HG03097 (cell line): ENCODE measurements at regions not wholly inside any gene's neighbourhood (a gene's known extent, or its start where the extent isn't known, plus 50 kb on each side); places are given as distances from the start of the nearest gene placed in this dataset.

Experiments
- ATAC-seq: cut with Tn5 transposase; IDR thresholded peaks from one replicate; pipeline ENCODE4 v1.9.1; 2021; ENCODE audit not compliant: unreplicated experiment, low FRiP score

DNA sequence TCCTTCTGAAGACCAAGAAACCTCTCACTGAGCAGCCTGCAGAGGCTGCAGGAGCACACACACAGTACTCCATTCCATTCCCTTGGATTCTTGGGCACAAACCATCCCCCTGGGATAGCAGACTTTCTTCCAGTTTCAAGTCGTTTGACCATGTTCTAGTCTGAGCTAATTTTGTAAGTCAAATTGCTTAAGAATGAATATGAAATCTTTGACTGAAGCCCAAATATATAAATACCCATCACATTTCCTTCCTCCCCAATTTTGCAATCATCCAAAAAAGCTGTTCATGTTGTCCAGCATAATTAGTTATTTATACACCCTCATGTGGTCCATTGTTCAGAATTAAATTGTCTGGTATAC is 231.2 kb upstream of the TPRG1 start:
- ATAC-seq: no peak

DNA sequence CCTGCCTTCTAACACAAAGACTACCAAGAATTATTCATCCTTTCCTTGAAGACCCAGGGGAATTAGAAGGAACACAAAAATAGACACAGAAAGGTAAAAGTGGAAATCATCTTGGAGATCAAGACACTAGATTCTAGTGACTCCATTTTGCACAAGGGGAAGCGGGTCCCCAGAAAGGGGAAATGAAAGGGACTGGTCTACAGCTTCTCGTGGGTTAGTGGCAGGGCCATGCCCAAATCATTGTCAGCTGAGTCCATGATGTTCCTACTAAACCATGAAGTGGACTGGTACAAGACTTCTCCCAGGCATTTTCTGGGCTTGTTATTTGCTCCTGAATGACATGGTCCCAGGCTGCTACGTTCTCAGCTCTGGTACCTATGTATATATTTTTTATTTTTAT is 230.7 kb upstream of the TPRG1 start:
- ATAC-seq: no peak

DNA sequence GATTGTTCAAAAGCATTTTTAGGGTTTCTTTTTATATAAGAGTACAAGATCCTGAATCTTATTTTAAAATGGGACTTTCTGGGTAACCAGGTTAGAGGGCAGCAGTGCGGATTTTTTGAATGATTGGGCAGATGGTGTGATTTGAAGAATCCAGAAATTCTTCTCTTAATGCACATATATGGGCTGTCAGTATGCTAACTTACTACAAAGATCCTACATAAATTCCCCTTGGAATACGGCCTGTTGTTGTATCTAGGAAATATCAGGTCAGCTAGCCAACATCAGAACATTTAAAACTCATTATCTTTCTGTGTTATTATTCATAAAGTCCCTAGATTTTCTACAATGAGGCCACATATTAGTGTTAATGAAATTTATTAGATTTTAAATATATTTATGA is 229.6 kb upstream of the TPRG1 start:
- ATAC-seq: no peak

DNA sequence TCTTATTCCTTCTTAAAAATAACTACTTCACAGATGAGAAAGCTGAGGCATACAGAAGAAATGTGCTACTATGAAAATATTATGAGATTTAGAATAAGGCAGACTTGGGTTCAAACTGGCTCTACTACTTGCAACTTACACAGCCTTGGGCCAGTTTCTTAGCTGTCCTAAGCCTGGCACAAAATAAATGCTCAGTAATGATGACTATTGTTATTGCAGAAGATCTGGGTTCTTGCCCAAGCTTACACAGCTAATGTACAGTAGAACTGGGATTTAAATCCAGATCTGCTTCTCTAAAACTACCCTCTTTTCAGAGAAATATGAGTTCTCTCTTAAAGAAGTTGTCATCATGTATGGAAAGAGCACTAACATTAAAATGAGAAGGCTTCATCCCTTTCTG is 228.2 kb upstream of the TPRG1 start:
- no peak for ATAC-seq

DNA sequence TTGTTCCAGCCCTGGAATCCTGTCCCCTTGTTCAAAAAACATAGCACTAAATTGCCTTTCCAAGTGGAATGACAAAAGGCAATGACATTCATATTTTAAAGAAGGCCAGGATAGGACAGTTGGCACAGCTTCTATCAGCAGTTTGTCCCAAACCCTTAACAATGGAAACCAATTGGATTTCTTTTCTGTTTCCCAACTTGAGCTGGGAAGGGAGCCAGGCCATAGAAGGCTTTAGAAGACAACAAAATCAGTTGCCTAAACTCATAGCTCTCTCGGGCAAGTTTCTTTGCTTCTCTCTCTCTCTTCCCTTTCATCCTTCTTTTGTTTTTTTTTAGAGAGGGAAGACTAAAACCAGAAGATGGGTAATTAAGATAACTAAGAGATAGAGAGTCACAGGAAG is 227.7 kb upstream of the TPRG1 start:
- no peak for ATAC-seq

DNA sequence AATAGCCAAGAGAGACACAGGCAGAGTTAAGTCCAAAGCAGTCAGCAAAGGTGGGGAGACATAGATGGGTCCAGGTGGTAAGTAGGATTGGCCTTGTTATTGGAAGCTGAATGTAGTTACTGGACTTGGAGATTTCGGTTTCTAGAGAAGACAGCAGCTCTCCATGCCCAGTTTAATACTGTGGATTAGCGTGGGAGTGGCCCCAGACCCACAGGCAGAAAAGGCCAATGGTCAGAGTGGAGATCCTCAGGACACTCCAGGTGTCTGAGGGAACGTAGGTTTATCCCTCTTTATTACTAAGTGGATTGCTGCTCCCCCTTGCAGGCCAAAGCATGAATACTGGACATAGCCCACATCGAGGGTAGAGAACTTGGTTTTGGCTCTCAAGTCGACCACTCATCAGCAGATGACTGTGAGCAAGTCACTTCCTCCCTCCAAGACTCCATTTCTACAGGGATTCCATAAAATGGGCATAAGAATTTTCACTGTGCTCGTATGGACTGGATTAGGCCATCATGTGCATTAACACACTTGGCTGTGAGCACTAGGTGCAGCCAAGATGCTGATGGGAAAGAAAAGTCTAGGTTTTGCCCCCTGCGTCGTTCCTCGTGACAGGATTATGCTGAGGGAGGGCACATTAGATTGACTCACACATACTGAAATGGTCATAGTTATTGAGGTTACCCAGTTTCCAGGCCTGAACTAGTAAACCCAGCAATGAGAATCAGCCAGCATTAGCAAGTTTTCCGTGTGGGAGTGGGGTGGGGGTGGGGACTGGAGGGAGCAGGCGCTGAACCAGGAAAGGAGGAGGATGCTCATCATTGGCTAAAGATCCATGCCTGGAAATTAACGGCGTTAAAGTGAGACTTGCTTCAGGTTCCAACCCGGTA is 225.2 kb upstream of the TPRG1 start:
- ATAC-seq: no peak

DNA sequence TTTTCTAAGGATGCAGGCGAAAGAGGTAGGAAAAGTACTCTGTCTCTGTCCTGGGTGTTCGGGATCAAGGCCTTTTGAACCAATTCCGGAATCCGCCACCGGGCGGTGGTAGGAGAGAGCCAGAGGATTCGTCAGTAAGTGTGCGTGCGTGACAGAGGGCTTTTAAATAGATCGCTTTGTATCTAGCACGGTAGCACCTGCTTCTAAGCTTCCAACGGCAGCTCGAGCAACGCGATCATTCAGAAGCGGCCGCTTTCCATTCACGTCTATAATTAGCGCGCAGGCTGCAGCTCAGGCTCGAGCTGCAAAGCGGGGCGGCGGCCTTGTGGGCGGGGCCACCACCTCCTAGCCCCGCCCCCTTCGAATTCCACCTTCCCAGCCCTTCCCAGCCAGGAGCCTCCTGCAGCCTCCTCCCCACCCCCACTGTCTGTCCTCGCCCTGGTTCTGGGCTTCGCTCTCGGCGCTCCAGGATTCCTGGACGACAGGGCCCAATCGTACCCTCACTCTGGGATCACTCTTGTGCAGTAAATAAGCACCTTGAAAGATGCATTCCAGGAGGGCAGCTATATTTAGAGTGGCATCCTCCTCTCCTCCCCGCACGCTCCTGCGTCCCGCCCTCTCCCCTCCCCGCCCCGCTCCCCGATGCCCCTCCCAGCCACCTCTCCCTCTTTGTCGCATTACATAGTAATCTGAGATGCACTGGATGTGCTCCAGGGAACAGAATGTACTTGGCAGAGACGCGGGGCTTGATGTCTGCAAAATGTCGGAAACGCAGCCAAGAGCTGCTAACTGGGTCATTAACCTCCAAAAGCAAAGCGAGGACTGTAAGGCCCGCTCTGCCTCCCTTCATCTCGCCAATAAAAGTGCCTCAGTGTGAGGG is 224.1 kb upstream of the TPRG1 start:
- no peak for ATAC-seq

DNA sequence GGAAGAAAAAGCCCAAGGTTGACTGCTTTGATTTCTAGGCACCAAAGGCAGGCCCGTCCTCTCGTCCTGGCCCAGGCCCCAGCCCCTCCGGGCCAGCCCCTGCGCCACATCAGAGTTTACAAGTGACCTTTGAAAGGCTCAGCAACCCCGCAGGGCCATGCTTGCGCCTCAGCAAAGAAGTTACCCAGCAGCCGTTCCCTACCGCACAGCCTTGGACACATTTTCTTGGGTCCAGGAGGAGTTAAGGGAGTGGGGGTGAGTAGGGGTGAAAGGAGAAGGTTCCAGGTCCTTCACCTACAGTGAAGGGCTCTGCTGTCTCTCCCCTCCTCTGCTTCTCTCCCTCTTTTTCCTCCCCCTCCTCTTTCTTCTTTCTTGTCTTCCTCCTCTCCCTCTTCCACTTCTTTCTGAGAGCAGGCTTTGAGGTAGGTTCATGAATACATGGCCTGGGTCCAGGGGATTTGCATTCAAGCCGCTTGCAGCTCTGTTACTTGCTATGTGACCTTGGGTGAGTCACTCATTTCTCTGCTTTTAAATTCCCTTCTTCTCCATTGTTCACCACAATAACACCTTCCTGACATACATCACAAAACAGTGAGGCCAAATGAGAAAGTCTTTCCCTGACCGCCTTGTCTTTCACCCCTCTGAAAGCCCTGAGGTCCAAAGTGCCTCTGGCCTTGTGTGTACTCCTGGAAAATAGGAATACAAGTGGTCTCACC is 223.3 kb upstream of the TPRG1 start:
- no peak for ATAC-seq

DNA sequence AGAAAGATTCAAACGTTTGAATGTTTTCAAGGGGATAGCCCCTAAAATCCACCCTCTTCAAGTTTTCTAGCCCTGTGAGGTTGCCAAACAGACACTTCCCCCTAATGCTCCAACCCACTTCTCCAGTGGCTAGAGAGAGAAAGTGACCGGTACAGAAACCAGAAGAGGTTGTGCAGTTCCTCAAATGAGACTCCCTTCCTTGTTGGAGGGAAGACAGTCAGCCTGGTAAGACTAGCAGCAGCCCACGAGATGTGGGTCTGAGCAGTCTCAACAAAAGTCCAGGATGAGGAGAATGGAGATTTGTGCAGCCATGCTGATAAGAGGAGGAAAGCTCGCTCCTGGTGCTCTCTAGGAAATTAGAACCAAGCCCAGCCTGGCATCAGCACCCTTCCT is 222.8 kb upstream of the TPRG1 start:
- no peak for ATAC-seq

DNA sequence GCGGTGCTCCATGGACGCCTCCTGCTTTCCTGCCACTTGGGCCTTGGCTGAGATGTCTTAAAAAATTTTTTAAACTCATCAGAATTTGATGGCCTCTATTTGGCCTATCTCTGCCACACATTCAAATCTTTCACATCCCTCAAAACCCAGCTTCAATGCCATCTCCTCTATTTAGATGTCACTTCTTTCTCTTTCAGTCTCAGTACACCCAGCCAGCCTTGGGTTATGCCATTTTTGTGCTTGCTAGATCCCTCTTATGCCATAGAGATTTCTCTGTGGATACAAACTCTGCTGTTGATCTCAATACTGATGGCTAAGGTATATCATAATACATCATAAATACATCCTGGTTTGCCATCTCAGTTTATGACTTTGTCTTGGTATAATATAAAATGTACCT is 222.3 kb upstream of the TPRG1 start:
- no peak for ATAC-seq

DNA sequence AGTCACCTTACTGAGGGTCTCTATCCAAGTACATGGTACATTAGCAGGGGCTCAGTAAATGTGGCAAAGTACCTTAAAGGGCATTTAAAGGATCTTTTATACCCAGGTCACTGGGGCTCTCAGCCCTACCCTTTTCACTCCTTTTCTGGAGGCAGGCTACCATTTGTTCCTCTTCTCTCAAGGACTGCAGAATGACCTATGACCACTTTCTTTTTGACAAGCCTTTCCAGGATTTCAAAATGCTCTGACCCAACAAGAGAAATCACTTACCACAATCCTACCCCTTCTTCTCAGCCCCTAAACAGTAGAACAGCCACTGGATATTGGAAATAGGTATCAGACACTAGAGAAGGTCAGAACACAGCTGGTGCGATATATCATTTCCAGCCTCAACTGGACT is 221.8 kb upstream of the TPRG1 start:
- no peak for ATAC-seq

DNA sequence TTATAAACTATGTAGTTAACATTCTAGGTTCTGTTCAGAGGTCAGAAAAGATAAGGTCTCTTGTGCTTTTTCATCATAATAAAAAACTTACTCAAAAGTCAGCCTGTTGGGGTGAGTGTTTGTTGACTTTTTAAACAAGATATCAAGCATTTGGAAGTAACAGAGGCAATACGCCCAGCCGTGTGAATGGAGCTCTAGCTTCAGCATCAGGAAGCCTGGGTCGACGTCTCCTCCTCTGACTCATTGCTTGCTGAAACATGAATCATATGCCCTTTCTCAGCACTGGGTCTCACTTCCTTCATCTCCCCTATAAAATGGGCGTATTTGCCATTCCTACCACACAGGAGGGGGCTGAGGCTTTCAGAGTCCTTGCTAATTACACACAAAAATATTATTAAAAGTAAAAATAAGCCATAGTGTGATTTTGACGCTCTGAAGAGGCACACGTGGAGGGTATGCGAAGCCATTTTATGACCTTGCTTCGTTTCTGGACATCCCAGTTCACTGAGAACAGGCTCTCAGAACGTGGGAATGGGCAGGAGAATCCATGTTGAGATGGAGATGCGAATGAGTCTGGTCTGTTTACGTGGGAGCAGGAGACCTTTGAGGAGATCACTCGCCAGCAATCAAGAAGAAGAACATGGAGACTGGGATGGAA is 220.8 kb upstream of the TPRG1 start:
- ATAC-seq: no peak

DNA sequence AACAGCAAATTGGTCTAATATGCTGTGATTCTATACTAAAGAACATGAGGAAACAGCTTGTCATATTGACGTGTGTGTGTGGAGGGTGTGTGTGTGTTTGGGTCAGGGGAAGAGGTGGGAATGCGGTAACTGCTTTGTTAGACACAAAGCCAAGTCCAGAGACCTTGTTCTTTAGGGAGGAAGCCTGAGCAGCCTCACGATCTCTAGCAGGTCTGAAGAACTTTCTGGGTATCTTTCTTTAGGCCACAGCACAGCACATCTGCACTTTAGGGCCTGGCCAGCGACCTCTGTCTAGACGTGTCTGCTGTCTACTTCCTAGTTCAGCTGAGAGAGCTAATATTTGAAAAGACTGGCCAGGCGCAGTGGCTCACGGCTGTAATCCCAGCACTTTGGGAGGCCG is 220.0 kb upstream of the TPRG1 start:
- ATAC-seq: no peak

DNA sequence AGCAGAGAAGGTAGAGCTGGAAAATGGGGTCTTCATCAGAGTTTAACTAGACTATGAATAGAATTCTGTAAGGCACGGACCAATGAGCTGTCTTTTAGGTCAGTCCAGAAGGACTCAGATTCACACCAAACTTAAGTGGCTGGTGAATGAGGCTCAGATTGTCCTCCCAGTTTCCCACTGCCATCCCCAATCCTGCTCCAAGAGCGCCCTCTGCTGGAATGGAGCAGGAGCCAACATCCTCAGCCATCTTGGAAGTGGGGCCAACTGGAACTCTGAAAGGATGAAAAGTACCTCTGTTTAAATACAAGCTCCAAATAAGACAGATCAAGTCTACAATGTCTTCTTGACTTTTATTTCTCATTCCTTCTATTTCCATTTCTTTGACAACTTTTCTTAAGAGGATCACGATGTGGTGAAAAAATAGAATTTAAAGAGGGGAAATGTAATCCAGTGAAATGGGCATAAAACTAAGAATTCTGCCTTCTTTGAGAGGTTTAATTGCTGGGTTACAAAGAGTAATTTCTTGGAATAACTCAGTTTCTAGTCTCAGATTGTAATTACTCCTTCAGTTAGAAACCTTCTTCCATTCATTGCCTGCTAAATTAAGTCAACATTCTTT is 217.1 kb upstream of the TPRG1 start:
- ATAC-seq: no peak

DNA sequence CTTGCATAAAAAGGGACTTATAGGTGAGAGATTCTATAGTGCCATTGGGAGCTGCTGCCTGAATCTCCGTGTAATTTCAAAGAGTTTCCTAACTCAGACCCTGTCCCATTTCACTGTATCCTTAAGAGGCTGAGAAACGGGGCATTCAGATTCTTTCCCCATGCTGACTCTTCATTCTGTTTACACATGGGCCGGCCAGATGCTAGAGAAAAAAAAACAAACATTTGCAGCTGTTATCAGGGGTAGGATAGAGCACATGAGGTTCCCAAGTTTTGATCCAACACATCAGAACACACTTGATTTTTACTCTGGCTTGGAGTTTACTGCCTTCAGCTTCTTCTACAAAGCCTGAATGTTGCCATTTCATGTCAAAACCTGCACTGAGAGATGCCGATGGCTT is 215.9 kb upstream of the TPRG1 start:
- ATAC-seq: no peak

DNA sequence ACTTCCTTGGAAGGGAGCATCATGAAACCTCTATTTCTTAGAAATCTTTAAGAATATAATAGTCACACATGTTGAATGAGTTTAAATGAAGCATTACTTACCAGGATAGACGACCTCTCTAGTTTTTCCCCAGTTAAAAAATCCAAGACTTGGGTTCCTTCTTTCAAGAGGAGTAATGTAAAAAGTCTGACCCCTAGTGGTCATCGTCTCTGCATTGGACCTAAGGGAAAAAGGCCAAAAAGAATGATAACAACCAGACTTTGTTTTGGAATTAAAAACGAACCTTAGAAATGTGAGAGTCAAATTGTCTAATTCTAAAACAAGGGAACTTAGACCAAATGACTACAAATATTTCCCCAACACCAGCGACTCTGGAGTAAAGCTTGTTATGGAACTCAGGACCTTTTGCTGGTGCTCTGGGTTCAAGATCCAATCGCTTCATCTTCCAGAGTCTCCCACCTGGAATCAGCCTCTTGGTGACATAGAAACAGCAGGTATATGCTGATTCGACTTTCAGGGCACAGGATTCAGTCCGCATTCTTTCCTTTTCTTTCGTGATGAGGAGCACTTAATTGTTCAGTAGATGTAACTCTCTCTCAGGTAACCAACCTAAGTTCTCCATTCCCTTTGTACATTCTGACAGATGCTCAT is 214.8 kb upstream of the TPRG1 start:
- ATAC-seq: no peak

DNA sequence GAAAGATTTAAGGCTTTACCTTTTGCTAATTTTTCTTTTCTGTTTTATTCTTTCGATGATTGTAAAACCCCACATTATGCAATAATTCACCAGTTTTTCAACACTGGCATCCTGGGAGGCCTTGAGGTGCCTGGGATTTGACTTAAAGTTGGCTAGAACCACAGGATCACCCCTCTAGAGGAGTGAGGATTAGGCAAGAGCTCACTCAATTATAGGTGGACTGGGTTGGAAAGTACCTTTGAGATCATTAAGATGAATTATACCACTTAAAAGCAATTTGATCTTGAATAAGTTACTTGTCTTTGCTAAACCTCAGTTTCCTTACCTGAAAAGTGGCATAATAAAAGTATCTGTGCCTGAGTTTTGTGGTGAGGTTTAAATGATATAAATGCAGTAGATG is 212.8 kb upstream of the TPRG1 start:
- no peak for ATAC-seq

DNA sequence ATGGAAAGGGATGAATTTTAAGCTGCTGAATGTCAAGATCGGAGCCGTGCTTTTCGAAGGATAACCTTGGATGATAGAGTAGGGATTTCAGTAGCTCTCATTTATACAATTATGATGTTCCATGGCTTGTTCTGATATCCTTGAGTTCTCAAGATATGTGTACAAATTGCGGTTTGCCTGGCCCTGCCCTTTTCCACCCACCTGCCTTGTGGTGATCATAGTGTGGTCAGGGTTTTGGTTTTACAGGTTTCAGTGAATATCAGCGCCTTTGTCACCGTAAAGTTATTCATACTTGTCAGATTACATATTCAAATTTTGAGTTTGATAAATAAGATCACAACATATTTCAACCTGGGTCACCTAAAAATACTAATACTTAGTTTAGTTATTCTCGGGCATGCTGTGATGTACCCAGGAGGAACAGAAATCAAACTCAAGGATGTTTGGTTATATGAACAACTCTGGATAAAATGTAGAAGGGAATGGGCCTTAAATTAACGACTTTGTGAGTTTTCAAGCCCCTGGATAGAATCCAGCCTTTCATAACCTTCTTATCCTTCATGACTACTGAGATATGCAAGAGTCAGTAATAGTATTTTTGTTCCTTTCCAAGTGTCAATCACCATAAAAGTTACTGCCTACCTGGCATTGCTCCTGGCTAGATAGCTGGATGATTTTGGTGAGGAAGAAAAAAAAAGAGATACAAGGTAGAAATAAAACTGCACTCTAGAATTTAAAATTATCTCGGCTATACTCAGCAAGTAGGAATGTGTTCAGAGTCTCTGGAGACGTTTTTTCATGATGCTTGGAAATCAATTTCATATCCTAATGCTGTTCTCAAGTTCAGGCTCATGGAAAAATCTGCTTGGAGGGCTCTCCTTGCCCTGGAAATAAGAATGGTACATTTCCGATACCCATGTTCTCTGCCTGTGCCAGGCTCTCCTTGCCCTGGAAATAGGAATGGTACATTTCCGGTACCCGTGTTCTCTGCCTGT is 209.2 kb upstream of the TPRG1 start:
- ATAC-seq: no peak

DNA sequence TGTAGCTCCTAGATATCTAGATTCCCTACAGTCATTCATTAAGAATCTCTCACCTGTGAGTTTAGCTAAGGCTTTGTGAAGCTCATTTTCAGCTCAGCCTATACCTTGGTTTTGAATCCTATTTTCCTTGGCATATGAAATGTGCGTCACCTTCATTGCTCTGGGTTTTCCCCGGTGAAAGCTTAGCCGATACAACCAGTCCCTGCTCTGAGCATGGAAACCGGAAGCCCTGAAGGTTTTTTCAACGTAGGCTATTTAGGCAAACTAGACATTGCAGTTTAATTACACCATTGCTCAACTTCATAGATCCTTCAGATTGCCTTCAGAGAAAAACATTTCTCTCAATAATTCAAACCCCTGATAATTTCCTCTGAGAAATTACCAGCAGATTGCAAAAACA is 206.8 kb upstream of the TPRG1 start:
- ATAC-seq: no peak
